Mucosa of descending colon (tissue), 3 donors: ENCODE measurements at regions not wholly inside any gene's neighbourhood (a gene's known extent, or its start where the extent isn't known, plus 50 kb on each side); places are given as distances from the start of the nearest gene placed in this dataset.

ENCODE experiments used
- ATAC-seq: fragments of 200-7000 bp; cut with Tn5 transposase; one replicate; pipeline ENCODE4 v1.9.1; 2020; ENCODE audit warnings: mild to moderate bottlenecking, moderate library complexity
- DNase-seq, 3 donors: peaks; one replicate each; pipeline ENCODE4 v3.0.0-alpha.2; 2020
- H3K36me3 ChIP-seq: fragments of 200-600 bp; one replicate; pipeline ENCODE4 v1.8.0; 2021; ENCODE audit warnings: low read depth, mild to moderate bottlenecking
- H3K4me1 ChIP-seq: fragments of 200-600 bp; one replicate; pipeline ENCODE4 v1.8.0; 2021; ENCODE audit warnings: low read depth, mild to moderate bottlenecking
- H3K4me3 ChIP-seq: fragments of 200-600 bp; one replicate; pipeline ENCODE4 v1.8.0; 2021; ENCODE audit warnings: mild to moderate bottlenecking
- H3K9me3 ChIP-seq: fragments of 200-600 bp; one replicate; pipeline ENCODE4 v1.8.0; 2021; ENCODE audit warnings: mild to moderate bottlenecking
- intact Hi-C, 2 donors: fragments of 100-400 bp; cut with DNase I in 1 of 2; cut with micrococcal nuclease in 1 of 2; formaldehyde crosslinking; loops; one replicate each; pipeline versions ENCODE4 v1.11.0 to v1.11.1; 2022; cut with DNase I, micrococcal nuclease
- TF ChIP-seq, protein P1 (sequence below): fragments of 200-600 bp; IDR thresholded peaks from one replicate; pipeline ENCODE4 v1.8.0; 2022; ENCODE audit warnings: antibody characterized with exemption, mild to moderate bottlenecking
- donor health status: DM: no; HTN: no; CAD: no; lungs with moderate emphysema.
- donor health status: DM: no; HTN: no; CAD: no.
- donor health status: DM: no; HTN: yes; CAD: no.

- intact Hi-C loops: no loop called here
- no peak overlapping the region for H3K4me3 ChIP-seq
- no peaks in the 10 kb centered on the region for H3K36me3 ChIP-seq
- H3K4me1 ChIP-seq: no peaks in the 10 kb centered on the region
- no peaks in the 10 kb centered on the region for H3K9me3 ChIP-seq
- no peak for DNase-seq
- no peak for ATAC-seq
- TF ChIP-seq, protein P1, sequence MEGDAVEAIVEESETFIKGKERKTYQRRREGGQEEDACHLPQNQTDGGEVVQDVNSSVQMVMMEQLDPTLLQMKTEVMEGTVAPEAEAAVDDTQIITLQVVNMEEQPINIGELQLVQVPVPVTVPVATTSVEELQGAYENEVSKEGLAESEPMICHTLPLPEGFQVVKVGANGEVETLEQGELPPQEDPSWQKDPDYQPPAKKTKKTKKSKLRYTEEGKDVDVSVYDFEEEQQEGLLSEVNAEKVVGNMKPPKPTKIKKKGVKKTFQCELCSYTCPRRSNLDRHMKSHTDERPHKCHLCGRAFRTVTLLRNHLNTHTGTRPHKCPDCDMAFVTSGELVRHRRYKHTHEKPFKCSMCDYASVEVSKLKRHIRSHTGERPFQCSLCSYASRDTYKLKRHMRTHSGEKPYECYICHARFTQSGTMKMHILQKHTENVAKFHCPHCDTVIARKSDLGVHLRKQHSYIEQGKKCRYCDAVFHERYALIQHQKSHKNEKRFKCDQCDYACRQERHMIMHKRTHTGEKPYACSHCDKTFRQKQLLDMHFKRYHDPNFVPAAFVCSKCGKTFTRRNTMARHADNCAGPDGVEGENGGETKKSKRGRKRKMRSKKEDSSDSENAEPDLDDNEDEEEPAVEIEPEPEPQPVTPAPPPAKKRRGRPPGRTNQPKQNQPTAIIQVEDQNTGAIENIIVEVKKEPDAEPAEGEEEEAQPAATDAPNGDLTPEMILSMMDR: no peak
These were observed 67.4 kb downstream of the GTPBP8 start for GRCh38 chr3:113058188-113058587.

DNA sequence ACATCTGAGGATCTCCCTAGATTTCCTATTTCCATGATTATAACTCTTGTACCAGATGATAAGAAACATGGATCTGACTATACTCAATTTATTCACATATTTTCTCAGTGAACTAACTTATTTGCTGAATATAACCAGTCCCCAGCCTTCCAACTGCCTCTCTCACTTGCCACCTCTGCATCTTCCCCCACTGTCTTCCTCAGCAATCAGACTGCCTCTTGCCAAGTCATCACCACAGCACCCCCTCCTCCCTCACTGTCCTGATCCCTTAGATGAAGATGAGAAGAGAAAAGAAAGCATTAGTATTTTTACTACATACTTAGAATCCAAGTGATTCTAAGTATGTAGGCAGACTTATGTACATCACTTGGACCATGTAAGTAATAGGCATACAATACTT is 71.9 kb downstream of the GTPBP8 start:
- intact Hi-C loops: loop anchor here in 1 of 2 donors (10.0 kb wide), 1 partner anchor 62 kb away; no protein-coding TSS in a partner anchor
- ATAC-seq (no peak), DNase-seq (no peak)
- H3K4me1 ChIP-seq: no peaks in the 10 kb centered on the region
- no peaks in the 10 kb centered on the region for H3K9me3 ChIP-seq
- no peaks in the 10 kb centered on the region for H3K36me3 ChIP-seq
- TF ChIP-seq, protein P1: no peak
- no peak overlapping the region for H3K4me3 ChIP-seq

DNA sequence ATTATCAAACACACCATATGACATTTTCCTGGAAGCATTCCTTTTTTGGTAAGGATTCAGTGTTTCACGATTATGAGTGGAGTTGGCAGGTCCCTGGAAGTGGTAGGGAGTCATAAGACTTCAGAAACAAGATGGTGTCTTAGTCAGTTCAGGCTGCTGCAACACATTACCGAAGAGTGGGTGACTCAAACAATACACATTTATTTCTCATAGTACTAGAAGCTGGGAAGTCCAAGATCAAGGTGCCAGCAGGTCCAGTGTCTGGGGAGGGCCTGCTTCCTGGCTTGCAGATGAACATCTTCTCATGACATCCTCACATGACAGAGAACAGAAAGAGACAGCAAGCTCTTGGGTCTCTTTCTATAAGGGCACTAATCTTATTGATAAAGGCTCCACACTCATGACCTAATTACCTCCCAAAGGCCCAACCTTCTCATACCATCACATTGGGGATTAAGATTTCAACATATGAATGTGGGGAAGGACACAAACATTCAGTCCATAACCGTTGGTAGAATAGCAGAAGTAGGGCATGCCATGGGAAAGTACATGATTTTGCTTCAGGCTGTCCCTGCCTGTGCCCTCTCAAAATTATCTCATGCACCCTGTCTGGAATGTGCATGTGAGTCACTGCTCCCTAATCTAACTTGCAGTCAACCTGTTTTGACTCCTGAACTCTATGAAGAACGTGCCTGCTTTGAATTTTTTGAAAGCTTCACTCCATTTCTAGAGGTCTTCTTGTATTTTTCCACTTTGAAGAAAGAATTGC is 72.5 kb downstream of the GTPBP8 start:
- Histone ChIP-seq H3K36me3 (no peaks in the 10 kb centered on the region), H3K4me3 (no peak overlapping the region), H3K9me3 (no peaks in the 10 kb centered on the region), H3K4me1 (no peaks in the 10 kb centered on the region)
- intact Hi-C loops: loop anchor here in 1 of 2 donors (10.0 kb wide), 1 partner anchor 61 kb away; no protein-coding TSS in a partner anchor
- DNase-seq: no peak
- TF ChIP-seq, protein P1: no peak
- ATAC-seq: no peak

GRCh38 chr3:113064183-113064582 is 73.4 kb downstream of the GTPBP8 start:
- H3K4me3 ChIP-seq: no peak overlapping the region
- H3K36me3 ChIP-seq: no peaks in the 10 kb centered on the region
- no peaks in the 10 kb centered on the region for H3K9me3 ChIP-seq
- no peak for DNase-seq
- no peak for ATAC-seq
- TF ChIP-seq, protein P1: no peak
- intact Hi-C loops: loop anchor here in 1 of 2 donors (10.0 kb wide), 1 partner anchor 61 kb away; no protein-coding TSS in a partner anchor
- H3K4me1 ChIP-seq: no peaks in the 10 kb centered on the region

DNA sequence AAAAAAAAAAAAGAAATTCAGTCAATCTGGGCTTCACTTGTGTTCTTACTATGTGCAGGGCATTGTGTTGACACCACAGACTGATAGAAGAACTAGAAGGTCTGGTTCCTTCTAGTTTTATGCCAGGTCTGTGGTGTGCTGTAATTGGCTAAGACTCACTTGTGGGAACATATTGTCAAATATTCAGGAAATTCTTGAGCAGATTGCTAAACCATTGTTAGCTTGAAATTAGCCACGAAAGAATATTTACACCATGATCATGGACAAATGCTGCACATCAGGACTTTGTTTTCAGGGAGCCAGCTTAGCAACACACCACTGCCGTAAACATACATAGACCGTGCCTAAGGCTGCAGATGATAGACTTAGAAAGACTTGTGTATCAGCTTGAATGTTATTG is 74.6 kb downstream of the GTPBP8 start:
- ATAC-seq (no peak), DNase-seq (no peak)
- TF ChIP-seq, protein P1: no peak
- intact Hi-C loops: loop anchor here in 1 of 2 donors (10.0 kb wide), 1 partner anchor 59 kb away; no protein-coding TSS in a partner anchor
- no peaks in the 10 kb centered on the region for H3K36me3 ChIP-seq
- H3K4me3 ChIP-seq: no peak overlapping the region
- no peaks in the 10 kb centered on the region for H3K4me1 ChIP-seq
- no peaks in the 10 kb centered on the region for H3K9me3 ChIP-seq
